Activated T-helper 1 cell treated with Interleukin-2 at 50 U/mL for 16 hours (primary cell): ENCODE measurements at regions not wholly inside any gene's neighbourhood (a gene's known extent, or its start where the extent isn't known, plus 50 kb on each side); places are given as distances from the start of the nearest gene placed in this dataset.

Experiments
- DNase-seq: peaks from one replicate; pipeline ENCODE4 v3.0.0-alpha.2; 2020; ENCODE audit warnings: low read depth

GRCh38 chr5:165560648-165561047 is 2055.2 kb downstream of the MAT2B start:
- DNase-seq, result no peak

- DNase-seq, result no peak
Observed at GRCh38 chr5:165565911-165566310, 2060.5 kb downstream of the MAT2B start.

- DNase-seq, result no peak
Observed at GRCh38 chr5:165569551-165569950, 2064.1 kb downstream of the MAT2B start.

- DNase-seq, result no peak
Observed at GRCh38 chr5:165573445-165573844, 2068.0 kb downstream of the MAT2B start.

- DNase-seq, result no peak
Observed at GRCh38 chr5:165574100-165574499, 2068.7 kb downstream of the MAT2B start.

GRCh38 chr5:165576678-165577275 is 2071.4 kb downstream of the MAT2B start:
- no peak for DNase-seq

GRCh38 chr5:165579911-165580310 is 2074.5 kb downstream of the MAT2B start:
- no peak for DNase-seq

- DNase-seq, result no peak
Observed at GRCh38 chr5:165594693-165595092, 2089.3 kb downstream of the MAT2B start.

GRCh38 chr5:165602529-165602928 is 2097.1 kb downstream of the MAT2B start:
- DNase-seq, result no peak

GRCh38 chr5:165607026-165607425 is 2101.6 kb downstream of the MAT2B start:
- DNase-seq, result no peak

- DNase-seq, result no peak
Observed at GRCh38 chr5:165609871-165610270, 2104.5 kb downstream of the MAT2B start.

GRCh38 chr5:165616490-165617405 is 2111.3 kb downstream of the MAT2B start:
- no peak for DNase-seq

- no peak for DNase-seq
Observed at GRCh38 chr5:165617491-165617890, 2112.1 kb downstream of the MAT2B start.

- DNase-seq, result no peak
Observed at GRCh38 chr5:165620394-165620793, 2115.0 kb downstream of the MAT2B start.

GRCh38 chr5:165622864-165623536 is 2117.6 kb downstream of the MAT2B start:
- DNase-seq, result no peak

GRCh38 chr5:165624166-165624946 is 2118.9 kb downstream of the MAT2B start:
- no peak for DNase-seq

GRCh38 chr5:165626161-165626560 is 2120.7 kb downstream of the MAT2B start:
- no peak for DNase-seq

- DNase-seq, result no peak
Observed at GRCh38 chr5:165627548-165628170, 2122.2 kb downstream of the MAT2B start.

- no peak for DNase-seq
Observed at GRCh38 chr5:165630261-165630778, 2124.9 kb downstream of the MAT2B start.

GRCh38 chr5:165631235-165631634 is 2125.8 kb downstream of the MAT2B start:
- DNase-seq, result no peak

GRCh38 chr5:165642366-165642765 is 2136.9 kb downstream of the MAT2B start:
- no peak for DNase-seq
